MM.1S (cell line): ENCODE measurements at regions not wholly inside any gene's neighbourhood (a gene's known extent, or its start where the extent isn't known, plus 50 kb on each side); places are given as distances from the start of the nearest gene placed in this dataset.

Source experiments
- DNase-seq: peaks from one replicate; pipeline ENCODE4 v3.0.0-alpha.2; 2015
- H2AFZ ChIP-seq: fragments of 300-600 bp; sonication (generic); 2 replicates; pipeline ENCODE4 v1.6.0; 2016; ENCODE audit warnings: antibody characterized with exemption, low read length
- H3F3A ChIP-seq: fragments of 300-600 bp; sonication (generic); 2 replicates; pipeline ENCODE4 v1.6.1; 2016; ENCODE audit warnings: mild to moderate bottlenecking, antibody characterized with exemption, low read length, moderate library complexity, mixed read lengths; ENCODE audit not compliant: insufficient read depth
- H3K27ac ChIP-seq: fragments of 300-600 bp; sonication (generic); 2 replicates; pipeline ENCODE4 v1.5.1; 2016; ENCODE audit warnings: mild to moderate bottlenecking, low read length
- H3K27me3 ChIP-seq: fragments of 300-600 bp; sonication (generic); replicated peaks from 2 replicates; pipeline ENCODE4 v1.6.0; 2016; ENCODE audit warnings: low read length; ENCODE audit not compliant: insufficient read depth
- H3K36me3 ChIP-seq: fragments of 300-600 bp; sonication (generic); replicated peaks from 2 replicates; pipeline ENCODE4 v1.6.1; 2016; ENCODE audit warnings: mild to moderate bottlenecking, low read length, mixed read lengths; ENCODE audit not compliant: insufficient read depth
- H3K4me1 ChIP-seq: fragments of 300-600 bp; sonication (generic); 2 replicates; pipeline ENCODE4 v1.6.1; 2016; ENCODE audit warnings: low read length, mixed read lengths
- H3K4me2 ChIP-seq: fragments of 300-600 bp; sonication (generic); 2 replicates; pipeline ENCODE4 v1.6.0; 2016; ENCODE audit warnings: low read depth, low read length
- H3K4me3 ChIP-seq: fragments of 300-600 bp; sonication (generic); 2 replicates; pipeline ENCODE4 v1.5.1; 2016; ENCODE audit warnings: low read length, mixed read lengths
- H3K79me2 ChIP-seq: fragments of 300-600 bp; sonication (generic); 2 replicates; pipeline ENCODE4 v1.6.1; 2016; ENCODE audit warnings: mixed run types, low read length, mixed read lengths
- H3K9ac ChIP-seq: fragments of 300-600 bp; sonication (generic); 2 replicates; pipeline ENCODE4 v1.6.1; 2016; ENCODE audit warnings: low read length, mixed read lengths
- H3K9me2 ChIP-seq: fragments of 300-600 bp; sonication (generic); replicated peaks from 2 replicates; pipeline ENCODE4 v1.6.1; 2016; ENCODE audit warnings: mild to moderate bottlenecking, low read length, mixed read lengths; ENCODE audit not compliant: insufficient read depth
- H3K9me3 ChIP-seq: fragments of 300-600 bp; sonication (generic); replicated peaks from 2 replicates; pipeline ENCODE4 v1.6.1; 2016; ENCODE audit warnings: mild to moderate bottlenecking, low read length, mixed read lengths; ENCODE audit not compliant: insufficient read depth
- H4K20me1 ChIP-seq: fragments of 300-600 bp; sonication (generic); 2 replicates; pipeline ENCODE4 v1.6.1; 2016; ENCODE audit warnings: mild to moderate bottlenecking, low read length, moderate library complexity, mixed read lengths; ENCODE audit not compliant: insufficient read depth
- CTCF ChIP-seq: fragments of 300-600 bp; sonication (generic); IDR thresholded peaks from 2 replicates; pipeline ENCODE4 v1.5.1; 2016; ENCODE audit warnings: antibody characterized with exemption, low read length, mixed read lengths
- EZH2 ChIP-seq: fragments of 300-600 bp; sonication (generic); optimal IDR thresholded peaks from 2 replicates; pipeline ENCODE3; 2017; ENCODE audit warnings: low read depth, mild to moderate bottlenecking, antibody characterized with exemption, low read length, mixed read lengths
- EZH2phosphoT487 ChIP-seq: fragments of 300-600 bp; sonication (generic); IDR thresholded peaks from 2 replicates; pipeline ENCODE4 v1.6.1; 2018; ENCODE audit warnings: antibody characterized with exemption, low read length

- Histone ChIP-seq H3K9me2 (no peaks in the 10 kb centered on the region), H3K27ac (no peak overlapping the region), H3K4me3 (no peak overlapping the region), H3K4me1 (no peaks in the 10 kb centered on the region), H3K4me2 (no peak overlapping the region), H3K9ac (no peak overlapping the region), H3K36me3 (no peaks in the 10 kb centered on the region), H3F3A (no peaks in the 10 kb centered on the region), H3K27me3 (no peaks in the 10 kb centered on the region), H2AFZ (no peak overlapping the region), H3K79me2 (no peaks in the 10 kb centered on the region), H3K9me3 (no peaks in the 10 kb centered on the region), H4K20me1 (no peaks in the 10 kb centered on the region)
- TF ChIP-seq EZH2 (no peak), CTCF (no peak), EZH2phosphoT487 (no peak)
- no peak for DNase-seq
These were observed 631.5 kb upstream of the PTBP2 start for GRCh38 chr1:96090134-96090533.

GRCh38 chr1:96095849-96096612 lies 625.6 kb upstream of the PTBP2 start:
- no peak overlapping the region for H3K9ac ChIP-seq
- H3K27me3 ChIP-seq = no peaks in the 10 kb centered on the region
- no peaks in the 10 kb centered on the region for H3K9me3 ChIP-seq
- TF ChIP-seq CTCF (no peak), EZH2 (no peak), EZH2phosphoT487 (no peak)
- H3K79me2 ChIP-seq = no peaks in the 10 kb centered on the region
- H3K27ac ChIP-seq = no peak overlapping the region
- no peak for DNase-seq
- no peak overlapping the region for H3K4me3 ChIP-seq
- H3K36me3 ChIP-seq = no peaks in the 10 kb centered on the region
- H2AFZ ChIP-seq = no peak overlapping the region
- H3K9me2 ChIP-seq = no peaks in the 10 kb centered on the region
- H4K20me1 ChIP-seq = no peaks in the 10 kb centered on the region
- no peaks in the 10 kb centered on the region for H3F3A ChIP-seq
- H3K4me2 ChIP-seq = no peak overlapping the region
- no peaks in the 10 kb centered on the region for H3K4me1 ChIP-seq

- no peaks in the 10 kb centered on the region for H3K9me2 ChIP-seq
- no peak overlapping the region for H3K9ac ChIP-seq
- DNase-seq = no peak
- no peak overlapping the region for H3K4me2 ChIP-seq
- H3F3A ChIP-seq = no peaks in the 10 kb centered on the region
- H3K9me3 ChIP-seq = no peaks in the 10 kb centered on the region
- H3K27ac ChIP-seq = no peak overlapping the region
- no peaks in the 10 kb centered on the region for H3K4me1 ChIP-seq
- no peak overlapping the region for H2AFZ ChIP-seq
- H3K79me2 ChIP-seq = no peaks in the 10 kb centered on the region
- no peaks in the 10 kb centered on the region for H3K27me3 ChIP-seq
- TF ChIP-seq CTCF (no peak), EZH2 (no peak), EZH2phosphoT487 (no peak)
- H3K36me3 ChIP-seq = no peaks in the 10 kb centered on the region
- H4K20me1 ChIP-seq = no peaks in the 10 kb centered on the region
- no peak overlapping the region for H3K4me3 ChIP-seq
These were observed 624.8 kb upstream of the PTBP2 start for GRCh38 chr1:96096613-96097321.
